ENCODE measurements at regions not wholly inside any gene's neighbourhood (a gene's known extent, or its start where the extent isn't known, plus 50 kb on each side); places are given as distances from the start of the nearest gene placed in this dataset.
"Not testable (repeated sequence)": the region's sequence is repeated elsewhere in the genome, so short reads cannot be mapped to it uniquely, and the experiment has no call there.

- no peak for DNase-seq (ENCODE audit: low spot score)
These were observed 123.5 kb downstream of the MAP3K7 start for GRCh38 chr6:90463359-90463758.

GRCh38 chr6:90462102-90462501, 124.8 kb downstream of the MAP3K7 start:
- DNase-seq (ENCODE audit: low spot score) = no peak

GRCh38 chr6:90461383-90461782, 125.5 kb downstream of the MAP3K7 start:
- DNase-seq (ENCODE audit: low spot score) = no peak

- no peak for DNase-seq (ENCODE audit: low spot score)
These were observed 126.8 kb downstream of the MAP3K7 start for GRCh38 chr6:90460051-90460450.

GRCh38 chr6:90459225-90459758, 127.6 kb downstream of the MAP3K7 start:
- no peak for DNase-seq (ENCODE audit: low spot score)

- DNase-seq (ENCODE audit: low spot score) = no peak
These were observed 128.3 kb downstream of the MAP3K7 start for GRCh38 chr6:90458353-90459224.

- DNase-seq (ENCODE audit: low spot score) = no peak
These were observed 129.0 kb downstream of the MAP3K7 start for GRCh38 chr6:90457867-90458259.

- DNase-seq (ENCODE audit: low spot score) = not testable (repeated sequence)
These were observed 129.6 kb downstream of the MAP3K7 start for GRCh38 chr6:90456997-90457866.

GRCh38 chr6:90456001-90456400, 130.9 kb downstream of the MAP3K7 start:
- DNase-seq (ENCODE audit: low spot score) = peak; percentile 25

- no peak for DNase-seq (ENCODE audit: low spot score)
These were observed 131.9 kb downstream of the MAP3K7 start for GRCh38 chr6:90454836-90455427.

- no peak for DNase-seq (ENCODE audit: low spot score)
These were observed 136.5 kb downstream of the MAP3K7 start for GRCh38 chr6:90450268-90450953.

- no peak for DNase-seq (ENCODE audit: low spot score)
These were observed 137.6 kb downstream of the MAP3K7 start for GRCh38 chr6:90449311-90449710.

- no peak for DNase-seq (ENCODE audit: low spot score)
These were observed 138.0 kb downstream of the MAP3K7 start for GRCh38 chr6:90448836-90449235.

- DNase-seq (ENCODE audit: low spot score) = no peak
These were observed 140.7 kb downstream of the MAP3K7 start for GRCh38 chr6:90446164-90446563.

GRCh38 chr6:90445533-90446108, 141.3 kb downstream of the MAP3K7 start:
- DNase-seq (ENCODE audit: low spot score) = no peak

GRCh38 chr6:90444160-90444714, 142.6 kb downstream of the MAP3K7 start:
- DNase-seq (ENCODE audit: low spot score) = no peak

- DNase-seq (ENCODE audit: low spot score) = peak; percentile 88
These were observed 144.5 kb downstream of the MAP3K7 start for GRCh38 chr6:90442366-90442765.

- DNase-seq (ENCODE audit: low spot score) = no peak
These were observed 144.1 kb upstream of the BACH2 start for GRCh38 chr6:90440586-90441283.

GRCh38 chr6:90439586-90439985, 142.9 kb upstream of the BACH2 start:
- no peak for DNase-seq (ENCODE audit: low spot score)

GRCh38 chr6:90436403-90436802, 139.8 kb upstream of the BACH2 start:
- no peak for DNase-seq (ENCODE audit: low spot score)
